Stimulated activated memory B cell treated with anti-CD40 and anti-IgM and Interleukin-4, amounts not matched to agents 10 μg/mL and 1 μg/mL and 100 μg/mL, for 72 hours (primary cell): ENCODE measurements at regions not wholly inside any gene's neighbourhood (a gene's known extent, or its start where the extent isn't known, plus 50 kb on each side); places are given as distances from the start of the nearest gene placed in this dataset.

Experiments
- ATAC-seq: fragments of 150-1000 bp; cut with Tn5 transposase; 2 replicates; pipeline ENCODE4 v1.10.0; 2021
- H3K27ac Mint-ChIP-seq: one replicate; pipeline ENCODE4 v1.8.0; 2022; ENCODE audit warnings: mild to moderate bottlenecking, mixed read lengths
- H3K27me3 Mint-ChIP-seq: one replicate; pipeline ENCODE4 v1.8.0; 2022; ENCODE audit warnings: mixed read lengths
- H3K36me3 Mint-ChIP-seq: one replicate; pipeline ENCODE4 v1.8.0; 2022; ENCODE audit warnings: mixed read lengths
- H3K4me1 Mint-ChIP-seq: one replicate; pipeline ENCODE4 v1.8.0; 2022; ENCODE audit warnings: mixed read lengths
- H3K4me3 Mint-ChIP-seq: one replicate; pipeline ENCODE4 v1.8.0; 2022; ENCODE audit warnings: mild to moderate bottlenecking, moderate library complexity, mixed read lengths
- H3K9me3 Mint-ChIP-seq: one replicate; pipeline ENCODE4 v1.8.0; 2022; ENCODE audit warnings: mixed read lengths

DNA sequence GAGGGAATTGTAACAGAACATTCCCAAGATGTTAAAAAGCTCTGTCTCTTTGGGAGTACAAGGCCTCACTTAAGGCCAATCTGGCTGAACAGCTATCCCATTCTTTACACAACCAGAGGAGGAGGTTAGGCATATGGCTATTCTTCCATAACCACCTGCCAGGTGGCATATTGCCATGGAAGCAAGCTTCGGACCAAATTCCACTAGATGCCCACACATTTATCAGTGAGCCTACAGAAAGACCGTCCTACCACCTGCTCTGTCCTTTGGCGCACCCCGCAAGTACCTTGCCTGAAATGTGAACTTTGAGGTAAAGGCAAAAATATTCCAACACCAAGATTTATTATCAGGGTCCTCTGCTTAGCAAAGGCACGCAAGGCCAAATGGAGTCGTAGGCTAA is 519.9 kb upstream of the TNP1 start:
- peaks cover 13% of the 10 kb centered on the region for H3K27me3 Mint-ChIP-seq

DNA sequence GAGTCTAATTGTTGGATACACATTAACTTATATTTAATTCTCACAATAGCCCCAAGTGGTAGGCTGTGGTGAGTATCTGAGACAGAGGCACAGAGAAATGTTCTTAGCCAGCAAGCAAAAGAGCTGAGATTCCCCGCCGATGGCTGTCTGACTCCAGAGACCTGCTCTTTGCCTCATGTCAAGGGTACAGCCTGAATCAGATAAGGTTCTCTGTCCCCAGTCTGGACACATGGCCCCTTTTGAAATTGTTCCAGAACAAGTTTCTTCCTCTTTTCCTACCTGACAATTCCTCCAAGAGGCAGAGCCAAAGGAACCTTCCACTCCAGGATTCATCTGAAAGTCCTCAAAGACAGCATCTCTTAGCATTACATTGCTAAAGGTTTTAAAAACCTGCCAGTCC is 512.9 kb upstream of the TNP1 start:
- H3K27me3 Mint-ChIP-seq, result peaks cover 10% of the 10 kb centered on the region
- no peaks in the 10 kb centered on the region for H3K4me1 Mint-ChIP-seq
- ATAC-seq, result no peak
- no peak overlapping the region for H3K27ac Mint-ChIP-seq
- H3K36me3 Mint-ChIP-seq, result no peaks in the 10 kb centered on the region
- H3K9me3 Mint-ChIP-seq, result peaks cover 2% of the 10 kb centered on the region
- H3K4me3 Mint-ChIP-seq, result no peak overlapping the region

More for the DNA sequence above, 519.9 kb upstream of the TNP1 start:
- Mint-ChIP-seq H3K9me3 (peaks cover 6% of the 10 kb centered on the region), H3K4me1 (no peaks in the 10 kb centered on the region), H3K27ac (no peak overlapping the region), H3K4me3 (no peak overlapping the region), H3K36me3 (no peaks in the 10 kb centered on the region)
- ATAC-seq, result no peak

DNA sequence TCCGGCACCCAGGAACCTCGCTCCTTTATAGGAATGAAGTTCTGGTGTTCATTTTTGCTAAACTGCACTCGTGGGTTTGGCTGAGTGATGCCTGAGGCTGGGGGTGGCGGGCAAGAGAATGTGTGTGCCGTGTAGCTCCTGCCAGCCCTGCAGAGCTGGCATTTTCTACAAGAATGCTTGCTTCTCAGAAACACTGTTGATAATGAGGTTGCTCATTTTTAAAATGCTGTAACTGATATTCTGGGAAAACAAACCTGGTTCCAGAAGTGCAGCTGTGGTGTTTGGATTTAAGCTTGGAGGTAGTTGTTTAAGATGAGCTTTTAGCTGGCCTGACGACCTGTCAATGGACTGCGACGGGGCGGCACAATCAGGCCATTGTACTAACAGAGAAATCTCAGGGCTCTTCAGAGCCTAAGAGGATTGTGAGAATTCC is 511.9 kb upstream of the TNP1 start:
- Mint-ChIP-seq H3K9me3 (no peaks in the 10 kb centered on the region), H3K4me3 (no peak overlapping the region), H3K36me3 (no peaks in the 10 kb centered on the region), H3K27me3 (peaks cover 10% of the 10 kb centered on the region), H3K4me1 (no peaks in the 10 kb centered on the region), H3K27ac (no peak overlapping the region)
- ATAC-seq, result no peak

DNA sequence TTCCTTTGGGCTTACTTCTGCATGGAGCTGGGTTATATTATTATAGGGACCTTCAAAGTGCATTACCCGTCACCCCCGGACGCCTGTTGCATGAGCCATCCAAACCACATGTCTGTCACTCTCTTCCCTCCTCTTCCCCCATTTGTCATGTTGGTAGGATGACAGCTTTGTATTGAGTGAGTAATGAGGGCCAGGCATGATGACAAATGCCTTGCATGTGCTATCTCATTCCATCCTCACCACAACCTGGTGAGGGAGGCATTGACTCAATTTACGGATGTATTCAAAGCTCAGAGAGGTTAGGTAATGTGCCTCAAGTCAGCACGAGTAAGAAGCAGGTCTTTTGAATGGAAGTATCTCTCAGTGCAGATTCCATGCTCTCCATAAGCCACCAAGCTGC is 510.5 kb upstream of the TNP1 start:
- H3K4me1 Mint-ChIP-seq, result no peaks in the 10 kb centered on the region
- H3K27ac Mint-ChIP-seq, result no peak overlapping the region
- H3K27me3 Mint-ChIP-seq, result peaks cover under 1% of the 10 kb centered on the region
- H3K36me3 Mint-ChIP-seq, result no peaks in the 10 kb centered on the region
- ATAC-seq, result no peak
- no peaks in the 10 kb centered on the region for H3K9me3 Mint-ChIP-seq
- H3K4me3 Mint-ChIP-seq, result no peak overlapping the region

DNA sequence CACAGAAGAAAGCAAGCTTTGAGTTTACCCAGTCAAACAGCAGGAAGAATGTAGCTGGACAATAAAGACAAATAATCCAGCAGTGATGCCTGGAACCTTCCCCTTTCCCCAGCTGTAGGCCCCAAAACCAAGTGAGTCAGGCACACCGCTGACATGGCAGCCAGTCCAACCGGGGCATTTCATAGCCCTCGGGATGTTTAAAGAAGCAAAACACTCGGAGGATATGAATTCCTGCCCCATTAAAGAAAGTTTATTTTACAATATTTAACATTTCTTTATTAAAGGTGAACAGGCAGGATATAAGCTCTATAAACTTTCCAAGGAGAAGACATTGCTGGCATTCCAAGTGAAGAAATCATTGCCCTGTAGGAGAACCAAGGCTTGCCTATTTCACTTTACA is 507.6 kb upstream of the TNP1 start:
- H3K27ac Mint-ChIP-seq, result no peak overlapping the region

DNA sequence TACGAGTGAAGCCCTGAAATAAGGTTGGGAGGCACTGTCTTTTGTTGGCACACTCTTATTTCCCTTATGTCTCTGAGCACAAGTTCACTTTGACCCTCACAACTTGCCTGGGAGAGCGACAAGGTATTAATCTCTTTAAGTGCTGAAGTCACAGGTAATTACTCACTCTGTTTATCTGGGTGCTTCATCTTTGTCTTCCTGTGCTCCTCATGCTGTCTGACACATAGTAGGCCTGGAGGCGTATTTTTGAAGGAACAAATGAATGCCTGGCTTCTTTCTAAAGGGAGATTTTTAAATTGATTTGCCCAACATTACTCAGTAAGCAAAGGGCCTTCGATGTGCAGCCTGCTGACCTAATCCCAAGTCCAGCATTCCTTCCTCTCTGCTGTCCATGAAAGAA is 507.1 kb upstream of the TNP1 start:
- no peaks in the 10 kb centered on the region for H3K4me1 Mint-ChIP-seq
- H3K4me3 Mint-ChIP-seq, result no peak overlapping the region
- no peak overlapping the region for H3K27ac Mint-ChIP-seq
- no peaks in the 10 kb centered on the region for H3K27me3 Mint-ChIP-seq
- H3K9me3 Mint-ChIP-seq, result peaks cover 3% of the 10 kb centered on the region
- ATAC-seq, result no peak
- no peaks in the 10 kb centered on the region for H3K36me3 Mint-ChIP-seq

More for the DNA sequence above, 507.6 kb upstream of the TNP1 start:
- H3K4me3 Mint-ChIP-seq, result no peak overlapping the region
- H3K36me3 Mint-ChIP-seq, result no peaks in the 10 kb centered on the region
- no peak for ATAC-seq
- no peaks in the 10 kb centered on the region for H3K4me1 Mint-ChIP-seq
- H3K9me3 Mint-ChIP-seq, result peaks cover 3% of the 10 kb centered on the region
- H3K27me3 Mint-ChIP-seq, result no peaks in the 10 kb centered on the region

DNA sequence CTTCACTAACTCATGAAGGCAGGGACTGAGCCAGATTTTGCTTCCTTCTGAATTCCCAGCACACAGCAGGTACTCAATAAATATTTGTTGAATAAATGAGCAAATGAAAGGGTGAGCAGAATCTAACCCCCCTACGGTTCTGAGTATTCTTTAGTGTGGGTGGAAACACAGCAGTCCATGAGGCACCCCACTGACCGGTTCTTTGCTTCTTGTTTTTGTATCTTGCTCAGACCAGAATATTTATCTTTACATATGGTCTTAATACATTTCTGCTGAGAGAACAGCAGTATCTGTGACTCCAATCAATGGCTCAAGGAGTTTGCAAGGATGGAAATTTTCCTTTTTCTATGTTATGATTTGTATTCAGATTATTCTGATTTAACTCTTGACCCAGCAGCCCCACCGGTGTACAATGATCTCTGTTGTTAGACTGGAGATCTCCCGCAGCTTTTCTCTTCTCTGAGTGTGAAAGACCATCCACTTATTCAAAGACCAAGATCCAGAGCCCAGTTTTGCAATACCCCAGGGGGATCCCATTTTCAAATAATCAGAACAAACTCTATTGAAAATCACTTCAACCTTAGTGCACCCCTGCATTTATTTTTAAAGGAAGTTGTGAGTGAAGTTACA is 506.5 kb upstream of the TNP1 start:
- H3K27me3 Mint-ChIP-seq, result no peaks in the 10 kb centered on the region
- no peaks in the 10 kb centered on the region for H3K36me3 Mint-ChIP-seq
- peaks cover 3% of the 10 kb centered on the region for H3K9me3 Mint-ChIP-seq
- H3K27ac Mint-ChIP-seq, result no peak overlapping the region
- no peak overlapping the region for H3K4me3 Mint-ChIP-seq
- H3K4me1 Mint-ChIP-seq, result no peaks in the 10 kb centered on the region
- ATAC-seq, result no peak

DNA sequence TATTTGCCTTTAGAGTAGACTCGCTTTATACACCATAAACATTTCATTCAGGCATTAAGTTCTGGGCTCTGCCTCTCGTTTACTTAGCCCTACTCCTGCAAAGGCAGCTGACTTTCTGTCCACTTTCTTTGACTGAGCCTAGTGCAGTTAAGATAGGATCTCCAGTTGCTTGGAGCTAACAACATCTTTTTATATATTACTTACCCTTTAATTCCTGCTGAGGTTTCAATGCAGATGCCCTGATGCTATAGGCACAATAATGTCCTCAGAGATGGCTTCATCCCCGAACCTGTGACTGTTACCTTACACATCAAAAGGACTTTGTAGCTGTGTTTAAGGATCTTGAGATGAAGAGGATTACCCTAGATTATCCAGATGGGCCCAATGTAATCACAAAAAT is 505.8 kb upstream of the TNP1 start:
- H3K9me3 Mint-ChIP-seq, result peaks cover 3% of the 10 kb centered on the region
- H3K4me3 Mint-ChIP-seq, result no peak overlapping the region
- H3K27ac Mint-ChIP-seq, result no peak overlapping the region
- no peaks in the 10 kb centered on the region for H3K27me3 Mint-ChIP-seq
- ATAC-seq, result no peak
- no peaks in the 10 kb centered on the region for H3K4me1 Mint-ChIP-seq
- H3K36me3 Mint-ChIP-seq, result no peaks in the 10 kb centered on the region

DNA sequence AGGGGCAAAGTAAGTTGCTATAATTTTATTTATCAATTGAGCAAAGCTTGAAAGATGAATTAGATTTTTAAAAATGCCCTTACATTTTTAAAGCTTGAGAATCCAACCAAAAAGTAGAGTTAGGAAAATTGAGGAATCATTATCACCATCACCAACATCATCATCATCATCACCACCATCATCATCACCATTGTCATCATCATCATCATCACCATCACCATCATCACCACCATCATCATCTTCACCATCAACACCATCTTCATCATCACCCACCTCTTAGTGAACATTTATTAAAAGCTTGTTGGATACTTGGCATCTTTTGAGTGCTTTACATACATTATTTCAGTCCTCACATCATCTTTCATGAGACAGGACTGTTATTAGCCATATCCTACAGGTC is 504.4 kb upstream of the TNP1 start:
- peaks cover 3% of the 10 kb centered on the region for H3K9me3 Mint-ChIP-seq
- no peaks in the 10 kb centered on the region for H3K27me3 Mint-ChIP-seq
- H3K36me3 Mint-ChIP-seq, result no peaks in the 10 kb centered on the region
- no peak overlapping the region for H3K27ac Mint-ChIP-seq
- no peak overlapping the region for H3K4me3 Mint-ChIP-seq
- H3K4me1 Mint-ChIP-seq, result no peaks in the 10 kb centered on the region
- ATAC-seq, result no peak

DNA sequence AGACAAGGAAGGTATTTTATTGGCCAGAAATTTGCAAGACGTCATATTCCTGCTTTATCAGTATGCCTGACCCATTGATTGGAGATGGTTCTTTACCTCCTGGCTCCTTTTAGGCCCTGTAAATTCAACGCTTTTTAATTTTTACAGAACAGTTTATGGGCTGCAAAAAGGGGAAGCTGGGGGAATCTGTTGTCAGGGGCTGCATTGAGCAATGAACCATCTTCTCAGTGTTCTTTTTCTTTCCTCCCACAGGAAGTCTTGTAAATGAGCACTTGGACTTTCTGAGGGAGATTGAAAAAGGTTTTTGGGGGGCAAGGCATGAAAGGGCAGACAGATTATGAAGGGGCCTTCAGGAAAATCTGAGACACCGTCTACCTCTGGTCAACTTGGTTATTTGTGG is 503.6 kb upstream of the TNP1 start:
- Mint-ChIP-seq H3K27ac (no peak overlapping the region), H3K27me3 (no peaks in the 10 kb centered on the region), H3K36me3 (no peaks in the 10 kb centered on the region), H3K9me3 (peaks cover 3% of the 10 kb centered on the region), H3K4me3 (no peak overlapping the region), H3K4me1 (no peaks in the 10 kb centered on the region)
- ATAC-seq, result no peak

DNA sequence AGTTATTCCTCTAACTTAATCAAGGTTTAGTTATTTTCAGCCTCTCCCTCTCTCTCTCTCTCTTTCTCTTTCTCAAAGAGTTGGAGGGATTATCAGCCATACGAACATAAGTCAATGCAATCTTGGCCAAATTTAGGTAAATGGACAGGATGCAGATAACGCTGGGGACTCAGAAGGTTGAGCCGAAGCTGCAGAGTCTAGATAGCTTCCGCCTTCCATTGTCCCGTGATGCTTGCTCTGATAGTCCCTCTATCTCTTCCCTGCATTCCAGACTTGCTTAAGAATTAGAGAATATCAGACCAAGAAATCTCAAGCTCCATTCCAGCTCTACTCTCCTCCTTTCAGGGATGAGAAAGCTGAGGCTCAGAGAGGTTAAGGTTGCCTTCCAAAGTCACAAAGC is 502.8 kb upstream of the TNP1 start:
- Mint-ChIP-seq H3K36me3 (no peaks in the 10 kb centered on the region), H3K4me3 (no peak overlapping the region), H3K27me3 (no peaks in the 10 kb centered on the region), H3K4me1 (no peaks in the 10 kb centered on the region), H3K9me3 (peaks cover 3% of the 10 kb centered on the region), H3K27ac (no peak overlapping the region)
- ATAC-seq, result no peak

DNA sequence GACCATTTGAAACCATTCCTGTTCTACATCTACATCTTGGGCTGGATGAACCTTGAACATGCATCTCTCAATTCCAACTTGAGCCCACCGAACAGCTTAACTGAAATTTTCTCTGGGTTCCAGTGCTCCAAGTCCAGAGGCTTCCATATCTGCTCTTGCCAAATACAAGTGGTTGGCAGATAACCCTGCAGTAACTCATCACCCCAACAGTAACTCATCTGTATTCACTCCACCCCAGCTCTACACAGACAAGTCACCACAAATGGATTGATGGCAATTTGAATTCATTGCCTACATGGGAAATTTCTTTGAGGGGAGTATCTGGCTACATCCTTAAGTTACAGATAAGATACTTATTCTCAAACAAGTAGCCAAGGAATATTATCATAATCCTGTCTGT is 502.4 kb upstream of the TNP1 start:
- no peaks in the 10 kb centered on the region for H3K27me3 Mint-ChIP-seq
- no peak for ATAC-seq
- H3K9me3 Mint-ChIP-seq, result peaks cover 3% of the 10 kb centered on the region
- H3K4me1 Mint-ChIP-seq, result no peaks in the 10 kb centered on the region
- H3K27ac Mint-ChIP-seq, result no peak overlapping the region
- no peak overlapping the region for H3K4me3 Mint-ChIP-seq
- no peaks in the 10 kb centered on the region for H3K36me3 Mint-ChIP-seq

DNA sequence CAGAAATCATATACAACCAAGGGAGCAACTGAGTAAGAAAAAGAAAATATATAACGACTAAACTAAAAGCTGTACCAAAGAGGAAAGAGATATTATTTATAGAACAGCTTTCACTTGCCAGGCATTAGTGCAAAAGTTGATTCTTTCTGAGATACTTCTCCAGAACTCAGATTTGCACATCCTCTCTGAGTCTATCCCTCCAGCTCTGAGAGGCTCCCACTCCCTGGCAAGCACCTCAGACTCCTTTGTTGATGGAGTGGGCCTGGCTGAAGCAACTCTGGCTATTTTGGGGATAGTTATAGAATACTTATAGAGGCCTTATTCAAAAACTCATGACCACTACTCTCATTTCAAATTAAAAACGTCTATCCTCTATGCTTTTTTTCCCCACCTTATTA is 501.6 kb upstream of the TNP1 start:
- no peak overlapping the region for H3K27ac Mint-ChIP-seq
- ATAC-seq, result no peak
- no peak overlapping the region for H3K4me3 Mint-ChIP-seq
- no peaks in the 10 kb centered on the region for H3K27me3 Mint-ChIP-seq
- no peaks in the 10 kb centered on the region for H3K4me1 Mint-ChIP-seq
- no peaks in the 10 kb centered on the region for H3K36me3 Mint-ChIP-seq
- H3K9me3 Mint-ChIP-seq, result peaks cover 3% of the 10 kb centered on the region

DNA sequence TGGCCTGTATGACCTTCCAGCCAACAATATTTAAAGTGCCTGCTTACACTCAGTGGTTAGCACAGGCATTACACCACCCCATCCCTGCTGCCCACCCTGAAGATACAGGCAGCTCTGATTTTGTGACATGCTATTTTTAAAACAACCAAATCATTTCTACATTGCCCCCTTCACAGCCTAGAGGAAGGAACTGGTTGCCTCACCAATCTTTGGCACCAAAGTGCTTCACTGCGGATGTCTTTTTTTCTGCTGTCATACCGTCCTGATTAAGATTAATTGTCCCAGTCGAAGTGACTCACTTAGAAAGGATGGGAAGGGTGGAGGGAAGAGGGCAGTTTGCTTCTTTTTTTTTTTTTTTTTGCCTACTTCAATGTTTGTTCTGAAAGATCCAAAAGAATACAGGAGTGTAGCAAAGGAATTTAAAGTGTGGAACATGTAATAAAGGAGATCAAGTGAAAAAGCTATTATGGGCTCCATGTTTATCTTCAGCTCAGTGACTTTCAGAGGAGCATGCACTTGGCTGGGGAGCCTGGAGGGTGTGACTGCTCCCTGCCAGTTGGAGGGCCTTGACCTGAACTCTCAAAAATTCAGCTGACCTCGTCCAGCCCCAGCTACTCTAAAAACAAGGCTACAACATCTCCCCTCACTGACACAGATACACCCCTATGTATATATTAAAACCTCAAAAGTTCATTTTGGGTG is 501.1 kb upstream of the TNP1 start:
- no peak overlapping the region for H3K27ac Mint-ChIP-seq
- H3K9me3 Mint-ChIP-seq, result peaks cover 3% of the 10 kb centered on the region
- no peaks in the 10 kb centered on the region for H3K36me3 Mint-ChIP-seq
- no peaks in the 10 kb centered on the region for H3K27me3 Mint-ChIP-seq
- no peaks in the 10 kb centered on the region for H3K4me1 Mint-ChIP-seq
- no peak for ATAC-seq
- H3K4me3 Mint-ChIP-seq, result no peak overlapping the region

DNA sequence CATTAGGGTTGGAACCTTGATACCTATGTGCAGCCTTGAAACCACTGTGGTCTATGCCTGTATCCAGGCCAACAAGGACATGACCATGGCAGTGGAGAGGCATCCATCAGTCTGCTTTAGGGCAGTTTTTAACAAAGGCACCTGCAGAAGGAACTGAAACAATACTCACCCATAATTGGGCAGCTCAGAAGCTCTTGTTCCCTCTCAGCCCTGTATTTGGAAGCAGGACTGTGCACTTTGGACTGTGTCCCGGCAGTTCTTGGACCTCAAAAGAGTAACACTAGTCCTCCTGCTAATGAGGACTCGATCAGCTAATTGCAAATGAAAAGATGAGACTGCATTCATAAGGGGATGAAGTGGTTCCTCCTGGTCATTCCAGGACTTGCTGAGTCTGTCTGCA is 500.2 kb upstream of the TNP1 start:
- Mint-ChIP-seq H3K27ac (no peak overlapping the region), H3K36me3 (no peaks in the 10 kb centered on the region)
- ATAC-seq, result no peak

DNA sequence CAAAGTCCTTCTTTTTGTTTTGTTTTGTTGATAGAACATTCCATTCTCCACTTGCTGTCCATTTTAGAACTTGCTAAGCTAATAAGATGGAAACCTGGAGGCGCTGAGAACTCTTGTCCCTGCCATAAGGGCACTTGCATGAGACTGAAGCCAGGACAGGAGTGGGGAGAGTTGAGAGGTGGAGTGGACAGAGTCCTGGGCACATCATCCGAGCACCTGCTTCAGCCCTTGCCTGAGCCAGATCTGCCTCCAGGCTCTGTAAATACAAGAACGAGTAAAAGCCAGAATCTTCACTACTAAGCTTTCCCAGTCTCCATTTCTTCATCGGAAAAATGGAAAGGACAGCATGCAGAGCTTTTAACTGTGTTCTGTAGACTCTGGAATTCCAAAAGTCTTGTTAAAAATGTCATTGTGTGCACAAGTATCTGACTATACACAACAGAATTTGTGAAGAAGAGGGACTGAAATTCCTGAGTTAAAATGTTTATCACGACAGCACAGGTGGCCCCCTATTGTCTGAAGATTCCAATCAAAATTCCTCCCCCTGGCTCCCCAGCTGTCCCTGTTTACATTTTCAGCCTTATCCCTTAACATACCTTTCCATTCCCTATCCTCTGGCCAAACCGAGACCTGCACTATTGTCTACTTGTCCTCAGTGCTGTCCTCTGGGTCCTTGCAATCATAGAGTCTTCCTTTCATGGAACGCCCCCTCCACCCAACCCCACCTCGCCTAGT is 498.2 kb upstream of the TNP1 start:
- H3K27me3 Mint-ChIP-seq, result peaks cover 10% of the 10 kb centered on the region
- H3K27ac Mint-ChIP-seq, result no peak overlapping the region
- H3K9me3 Mint-ChIP-seq, result no peaks in the 10 kb centered on the region
- no peaks in the 10 kb centered on the region for H3K4me1 Mint-ChIP-seq
- ATAC-seq, result no peak
- no peaks in the 10 kb centered on the region for H3K36me3 Mint-ChIP-seq
- H3K4me3 Mint-ChIP-seq, result no peak overlapping the region

More for the DNA sequence above, 500.2 kb upstream of the TNP1 start:
- Mint-ChIP-seq H3K4me3 (no peak overlapping the region), H3K9me3 (peaks cover 3% of the 10 kb centered on the region), H3K27me3 (peaks cover 2% of the 10 kb centered on the region), H3K4me1 (no peaks in the 10 kb centered on the region)
